GM19351 (cell line): ENCODE measurements at regions not wholly inside any gene's neighbourhood (a gene's known extent, or its start where the extent isn't known, plus 50 kb on each side); places are given as distances from the start of the nearest gene placed in this dataset.

Source experiments
- ATAC-seq: cut with Tn5 transposase; IDR thresholded peaks from one replicate; pipeline ENCODE4 v1.9.1; 2021; ENCODE audit warnings: mild to moderate bottlenecking, moderate library complexity; ENCODE audit not compliant: unreplicated experiment

- no peak for ATAC-seq
Observed at GRCh38 chr13:63972328-63972727, 2556.7 kb upstream of the PCDH20 start.

- no peak for ATAC-seq
Observed at GRCh38 chr13:63954683-63955082, 2539.0 kb upstream of the PCDH20 start.

GRCh38 chr13:63948045-63948444 lies 2532.4 kb upstream of the PCDH20 start:
- ATAC-seq, result no peak

GRCh38 chr13:63944911-63945310 lies 2529.3 kb upstream of the PCDH20 start:
- ATAC-seq, result no peak

- no peak for ATAC-seq
Observed at GRCh38 chr13:63942372-63942771, 2526.7 kb upstream of the PCDH20 start.

GRCh38 chr13:63938851-63939250 lies 2523.2 kb upstream of the PCDH20 start:
- no peak for ATAC-seq

GRCh38 chr13:63910511-63910910 lies 2494.9 kb upstream of the PCDH20 start:
- no peak for ATAC-seq

- no peak for ATAC-seq
Observed at GRCh38 chr13:63909726-63910375, 2494.2 kb upstream of the PCDH20 start.

GRCh38 chr13:63902141-63902540 lies 2486.5 kb upstream of the PCDH20 start:
- no peak for ATAC-seq

- ATAC-seq, result no peak
Observed at GRCh38 chr13:63901630-63902029, 2486.0 kb upstream of the PCDH20 start.

GRCh38 chr13:63900406-63900805 lies 2484.8 kb upstream of the PCDH20 start:
- ATAC-seq, result no peak

GRCh38 chr13:63896321-63896720 lies 2480.7 kb upstream of the PCDH20 start:
- ATAC-seq, result no peak

GRCh38 chr13:63882052-63882451 lies 2466.4 kb upstream of the PCDH20 start:
- no peak for ATAC-seq

GRCh38 chr13:63880705-63881104 lies 2465.1 kb upstream of the PCDH20 start:
- ATAC-seq, result no peak

GRCh38 chr13:63873936-63874335 lies 2458.3 kb upstream of the PCDH20 start:
- no peak for ATAC-seq

- no peak for ATAC-seq
Observed at GRCh38 chr13:63864171-63864902, 2448.7 kb upstream of the PCDH20 start.

GRCh38 chr13:63855457-63856118 lies 2439.9 kb upstream of the PCDH20 start:
- no peak for ATAC-seq

GRCh38 chr13:63853816-63854215 lies 2438.2 kb upstream of the PCDH20 start:
- no peak for ATAC-seq

- no peak for ATAC-seq
Observed at GRCh38 chr13:63851526-63851925, 2435.9 kb upstream of the PCDH20 start.

- no peak for ATAC-seq
Observed at GRCh38 chr13:63843766-63844699, 2428.4 kb upstream of the PCDH20 start.

- no peak for ATAC-seq
Observed at GRCh38 chr13:63842102-63842501, 2426.5 kb upstream of the PCDH20 start.
